ENCODE measurements at regions not wholly inside any gene's neighbourhood (a gene's known extent, or its start where the extent isn't known, plus 50 kb on each side); places are given as distances from the start of the nearest gene placed in this dataset.
"Not testable (repeated sequence)": the region's sequence is repeated elsewhere in the genome, so short reads cannot be mapped to it uniquely, and the experiment has no call there.

DNA sequence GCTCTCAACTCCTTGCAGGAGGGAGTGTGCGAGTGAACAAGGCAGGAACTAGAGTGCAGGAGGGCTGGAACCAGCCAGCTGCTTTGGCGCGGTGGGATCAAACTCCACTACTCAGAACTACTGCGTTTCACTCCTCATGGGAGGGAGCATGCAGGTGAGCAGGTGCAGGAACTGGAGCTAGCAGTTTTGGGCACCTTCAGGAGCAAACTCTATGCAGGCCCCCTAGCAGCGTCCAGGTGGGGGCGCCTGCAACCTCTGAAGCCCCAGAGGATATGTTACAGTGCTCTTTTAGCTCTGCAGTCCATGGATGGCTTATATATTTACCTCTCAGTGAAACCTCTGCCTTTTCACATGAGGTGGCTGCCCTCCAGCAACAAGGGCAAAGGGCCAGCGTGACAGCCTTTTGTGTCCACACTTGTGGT lies 1303.4 kb downstream of the PCDH9 start:
- H3K36me3 Mint-ChIP-seq (ENCODE audit: low read depth), result no peaks in the 10 kb centered on the region

DNA sequence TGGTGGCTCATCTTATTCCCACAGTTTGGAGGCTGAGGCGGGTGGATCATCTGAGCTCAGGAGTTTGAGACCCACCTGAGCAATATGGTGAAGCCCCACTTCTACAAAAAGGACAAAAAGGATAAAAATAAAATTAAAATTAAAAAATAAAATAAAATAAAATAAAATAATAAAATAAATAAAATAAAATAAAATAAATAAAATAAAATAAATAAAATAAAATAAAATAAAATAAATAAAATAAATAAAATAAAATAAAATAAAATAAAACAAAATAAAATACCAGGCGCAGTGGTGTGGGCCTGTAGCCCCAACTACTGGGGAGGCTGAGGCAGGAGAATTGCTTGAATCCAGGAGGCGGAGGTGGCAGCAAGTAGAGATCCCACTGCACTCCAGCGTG lies 1307.3 kb downstream of the PCDH9 start:
- not testable (repeated sequence) for H3K36me3 Mint-ChIP-seq (ENCODE audit: low read depth); H3K9me3 Mint-ChIP-seq; ATAC-seq; H3K4me3 Mint-ChIP-seq; H3K27ac Mint-ChIP-seq; H3K27me3 Mint-ChIP-seq; H3K4me1 Mint-ChIP-seq; DNase-seq

More for the DNA sequence above, 1303.4 kb downstream of the PCDH9 start:
- Mint-ChIP-seq H3K27me3 (no peaks in the 10 kb centered on the region), H3K9me3 (no peaks in the 10 kb centered on the region), H3K4me3 (no peak overlapping the region), H3K4me1 (no peaks in the 10 kb centered on the region), H3K27ac (no peak overlapping the region)
- DNase-seq (no peak), ATAC-seq (no peak)

DNA sequence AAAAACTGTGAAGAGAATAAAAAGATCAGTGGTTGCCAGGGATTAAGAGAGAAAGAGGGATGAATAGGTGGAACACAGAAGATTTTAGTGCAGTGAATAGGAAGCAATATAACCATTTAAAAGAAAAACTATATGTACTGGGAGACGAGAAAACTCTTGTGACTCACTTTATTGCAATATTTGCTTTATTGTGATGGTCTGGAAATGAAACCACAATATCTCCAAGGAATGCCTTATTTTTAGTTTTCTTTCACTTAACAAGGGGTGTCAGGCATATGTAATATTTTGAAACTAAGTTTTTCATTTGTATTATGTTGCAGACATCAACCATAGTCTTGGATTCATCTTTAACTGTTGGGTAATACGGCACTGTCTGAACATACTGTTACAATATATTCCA lies 1308.2 kb downstream of the PCDH9 start:
- Mint-ChIP-seq H3K4me1 (no peaks in the 10 kb centered on the region), H3K9me3 (peaks cover 6% of the 10 kb centered on the region), H3K36me3 (ENCODE audit: low read depth) (no peaks in the 10 kb centered on the region), H3K4me3 (no peak overlapping the region), H3K27me3 (no peaks in the 10 kb centered on the region), H3K27ac (no peak overlapping the region)
- ATAC-seq, result no peak
- DNase-seq, result no peak

DNA sequence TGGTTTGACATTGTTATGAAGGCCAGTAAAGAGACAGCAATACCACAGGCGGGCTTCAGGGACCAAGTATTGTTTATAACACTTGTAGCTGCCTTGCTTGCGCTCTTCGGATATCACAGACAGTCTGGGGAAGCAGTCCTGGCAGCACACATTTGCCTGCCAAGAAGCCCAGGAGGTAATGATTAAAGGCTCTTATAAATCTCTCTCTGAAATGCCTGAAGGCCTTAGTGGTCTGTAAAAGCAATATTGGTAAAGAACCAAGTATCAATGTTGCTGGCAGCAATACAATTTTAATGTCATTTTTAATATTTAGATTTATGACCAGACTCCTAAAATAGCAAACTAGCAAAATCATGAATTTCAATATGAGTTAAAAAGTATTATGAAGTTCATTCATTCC lies 1312.4 kb downstream of the PCDH9 start:
- ATAC-seq (no peak), DNase-seq (no peak)
- H3K9me3 Mint-ChIP-seq, result peaks cover 6% of the 10 kb centered on the region
- no peaks in the 10 kb centered on the region for H3K36me3 Mint-ChIP-seq (ENCODE audit: low read depth)
- H3K4me1 Mint-ChIP-seq, result no peaks in the 10 kb centered on the region
- no peak overlapping the region for H3K4me3 Mint-ChIP-seq
- H3K27me3 Mint-ChIP-seq, result no peaks in the 10 kb centered on the region
- H3K27ac Mint-ChIP-seq, result no peak overlapping the region

DNA sequence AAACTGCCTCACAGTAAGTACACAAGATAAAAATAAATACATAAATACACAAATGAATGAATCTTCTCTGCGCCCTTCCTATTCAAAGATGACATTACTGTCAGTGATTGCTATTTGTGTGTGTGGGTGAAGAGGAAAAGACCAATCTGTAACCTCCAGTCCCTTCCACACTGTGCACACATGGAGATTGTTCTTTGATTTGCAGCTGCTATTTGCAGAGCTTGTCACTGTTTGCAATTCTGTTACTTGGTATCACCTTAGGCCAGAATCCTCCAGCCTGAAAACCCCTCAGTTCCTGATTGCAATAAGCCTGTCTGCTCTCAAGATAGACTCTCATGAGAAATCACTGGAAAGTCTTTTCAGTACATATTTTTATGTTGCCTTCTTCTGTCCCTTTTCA lies 1314.9 kb downstream of the PCDH9 start:
- no peaks in the 10 kb centered on the region for H3K36me3 Mint-ChIP-seq (ENCODE audit: low read depth)
- H3K27me3 Mint-ChIP-seq, result no peaks in the 10 kb centered on the region
- no peaks in the 10 kb centered on the region for H3K4me1 Mint-ChIP-seq
- DNase-seq (no peak), ATAC-seq (no peak)
- H3K9me3 Mint-ChIP-seq, result peaks cover 6% of the 10 kb centered on the region
- H3K27ac Mint-ChIP-seq, result no peak overlapping the region
- no peak overlapping the region for H3K4me3 Mint-ChIP-seq

DNA sequence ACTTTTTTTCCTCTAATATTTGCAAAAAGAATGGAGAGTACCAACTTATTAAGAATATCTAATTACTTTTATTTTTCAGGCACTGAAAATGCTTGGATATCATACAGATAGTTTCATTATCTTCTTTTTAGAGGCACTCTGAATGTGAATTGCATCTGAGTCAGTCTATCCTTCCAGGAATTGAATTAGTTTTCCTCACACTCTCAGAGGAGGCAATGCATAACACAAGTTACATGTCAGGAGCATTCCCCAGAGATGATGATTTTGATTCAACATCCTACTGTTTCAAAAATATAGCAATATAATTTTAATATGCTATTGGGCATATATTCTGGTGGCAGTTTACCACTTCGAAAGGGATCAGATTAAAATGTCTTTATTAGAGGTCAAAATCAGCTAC lies 1315.4 kb downstream of the PCDH9 start:
- H3K4me3 Mint-ChIP-seq, result no peak overlapping the region
- DNase-seq, result no peak
- no peaks in the 10 kb centered on the region for H3K4me1 Mint-ChIP-seq

DNA sequence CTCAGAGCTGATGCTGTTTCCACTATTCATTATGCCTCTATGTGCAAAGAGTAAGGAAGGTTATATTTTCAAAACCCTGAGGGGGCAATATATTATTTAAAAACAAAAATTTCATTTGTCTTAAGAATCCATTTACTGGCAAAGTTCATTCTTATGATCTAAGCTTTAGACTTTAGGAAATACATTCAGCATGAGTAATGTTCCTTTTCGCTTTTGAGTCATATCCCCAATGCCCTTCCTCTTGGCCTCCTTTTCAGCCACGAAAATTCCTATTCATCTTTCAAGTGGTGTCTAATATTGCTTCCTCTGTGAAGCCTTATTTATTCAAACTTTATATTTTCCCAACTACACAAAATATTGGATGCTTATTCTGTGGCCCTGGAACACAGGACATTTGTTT lies 1317.0 kb downstream of the PCDH9 start:
- DNase-seq, result no peak
- H3K4me1 Mint-ChIP-seq, result no peaks in the 10 kb centered on the region
- no peaks in the 10 kb centered on the region for H3K36me3 Mint-ChIP-seq (ENCODE audit: low read depth)
- no peak for ATAC-seq
- peaks cover 6% of the 10 kb centered on the region for H3K9me3 Mint-ChIP-seq
- H3K4me3 Mint-ChIP-seq, result no peak overlapping the region
- no peaks in the 10 kb centered on the region for H3K27me3 Mint-ChIP-seq
- H3K27ac Mint-ChIP-seq, result no peak overlapping the region

More for the DNA sequence above, 1315.4 kb downstream of the PCDH9 start:
- no peak overlapping the region for H3K27ac Mint-ChIP-seq
- H3K27me3 Mint-ChIP-seq, result no peaks in the 10 kb centered on the region
- H3K9me3 Mint-ChIP-seq, result peaks cover 6% of the 10 kb centered on the region
- H3K36me3 Mint-ChIP-seq (ENCODE audit: low read depth), result no peaks in the 10 kb centered on the region
- ATAC-seq, result no peak

DNA sequence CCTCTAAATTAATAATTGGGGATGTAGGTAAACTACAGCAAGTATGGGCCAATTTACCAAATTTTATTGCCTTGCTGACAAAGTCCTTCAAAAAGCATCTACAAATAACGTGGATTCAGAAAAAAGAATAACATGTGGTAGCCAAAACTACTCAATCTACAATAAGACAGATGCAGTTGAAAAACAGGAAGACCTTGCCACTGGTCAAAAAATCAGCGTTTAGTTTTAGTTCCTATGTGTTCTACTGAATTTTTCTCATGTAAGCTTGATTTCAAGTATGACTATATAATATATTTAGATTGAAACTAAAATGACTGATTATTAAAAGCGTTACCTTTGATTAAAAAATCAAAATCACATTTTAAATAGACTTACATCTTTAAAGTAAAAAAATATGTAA lies 1317.6 kb downstream of the PCDH9 start:
- no peaks in the 10 kb centered on the region for H3K27me3 Mint-ChIP-seq
- H3K36me3 Mint-ChIP-seq (ENCODE audit: low read depth), result no peaks in the 10 kb centered on the region
- ATAC-seq (no peak), DNase-seq (no peak)
- H3K4me3 Mint-ChIP-seq, result no peak overlapping the region
- no peak overlapping the region for H3K27ac Mint-ChIP-seq
- no peaks in the 10 kb centered on the region for H3K4me1 Mint-ChIP-seq
- peaks cover 5% of the 10 kb centered on the region for H3K9me3 Mint-ChIP-seq

DNA sequence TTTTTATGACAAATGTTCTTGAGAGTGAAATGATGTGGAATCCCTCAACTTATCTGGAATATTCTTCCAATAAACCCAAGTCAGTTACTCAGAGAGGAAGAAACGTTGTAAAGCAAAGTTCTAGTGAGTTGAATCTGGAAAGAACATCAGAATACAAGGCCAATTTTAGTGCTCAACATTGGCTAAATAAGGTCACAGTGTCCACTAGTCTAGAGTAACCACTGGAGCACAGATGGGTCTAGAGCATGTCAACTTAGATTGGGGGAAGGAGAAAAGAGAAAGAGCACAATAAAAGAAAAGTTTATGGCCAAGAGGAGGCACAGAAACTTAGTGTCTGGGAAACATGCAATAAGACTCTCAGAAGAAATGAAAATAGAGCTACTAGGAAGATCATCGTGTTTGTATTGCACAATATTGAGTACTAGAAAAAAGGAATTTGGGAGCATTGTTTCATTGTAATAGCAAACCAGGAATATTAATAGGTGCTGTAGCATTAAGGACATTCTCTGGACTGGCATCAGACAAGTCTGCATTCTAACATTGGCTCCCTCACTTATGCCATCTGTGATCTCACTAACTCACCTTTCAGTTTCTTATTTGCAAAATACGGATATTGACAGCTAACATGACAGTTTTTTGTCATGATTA lies 1318.5 kb downstream of the PCDH9 start:
- H3K4me3 Mint-ChIP-seq, result no peak overlapping the region
- ATAC-seq (no peak), DNase-seq (no peak)
- H3K27ac Mint-ChIP-seq, result no peak overlapping the region
- H3K36me3 Mint-ChIP-seq (ENCODE audit: low read depth), result no peaks in the 10 kb centered on the region
- peaks cover 9% of the 10 kb centered on the region for H3K9me3 Mint-ChIP-seq
- H3K4me1 Mint-ChIP-seq, result no peaks in the 10 kb centered on the region
- no peaks in the 10 kb centered on the region for H3K27me3 Mint-ChIP-seq

DNA sequence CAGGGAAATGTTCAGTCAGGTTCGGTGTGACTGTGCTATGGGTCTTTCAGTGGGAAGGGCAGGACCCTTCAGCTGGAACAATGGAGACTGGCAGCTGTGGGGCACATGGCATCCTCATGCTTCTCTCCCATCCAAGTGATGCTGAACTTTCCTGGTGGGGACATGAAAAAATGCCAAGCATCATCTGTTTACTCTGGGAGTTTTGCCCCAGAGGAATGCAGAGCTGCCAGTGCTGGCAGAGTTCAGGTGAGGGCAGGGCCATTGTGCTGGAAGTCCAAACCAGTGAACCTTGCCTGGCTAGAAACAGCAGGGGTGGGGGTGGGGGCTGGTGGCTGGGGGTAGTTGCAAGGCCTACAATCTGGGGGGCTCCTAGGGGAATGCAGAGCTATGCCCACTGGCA lies 1320.6 kb downstream of the PCDH9 start:
- Mint-ChIP-seq H3K36me3 (ENCODE audit: low read depth) (no peaks in the 10 kb centered on the region), H3K27me3 (no peaks in the 10 kb centered on the region), H3K27ac (no peak overlapping the region), H3K4me1 (no peaks in the 10 kb centered on the region), H3K4me3 (no peak overlapping the region), H3K9me3 (peaks cover 17% of the 10 kb centered on the region)
- ATAC-seq (no peak), DNase-seq (no peak)

DNA sequence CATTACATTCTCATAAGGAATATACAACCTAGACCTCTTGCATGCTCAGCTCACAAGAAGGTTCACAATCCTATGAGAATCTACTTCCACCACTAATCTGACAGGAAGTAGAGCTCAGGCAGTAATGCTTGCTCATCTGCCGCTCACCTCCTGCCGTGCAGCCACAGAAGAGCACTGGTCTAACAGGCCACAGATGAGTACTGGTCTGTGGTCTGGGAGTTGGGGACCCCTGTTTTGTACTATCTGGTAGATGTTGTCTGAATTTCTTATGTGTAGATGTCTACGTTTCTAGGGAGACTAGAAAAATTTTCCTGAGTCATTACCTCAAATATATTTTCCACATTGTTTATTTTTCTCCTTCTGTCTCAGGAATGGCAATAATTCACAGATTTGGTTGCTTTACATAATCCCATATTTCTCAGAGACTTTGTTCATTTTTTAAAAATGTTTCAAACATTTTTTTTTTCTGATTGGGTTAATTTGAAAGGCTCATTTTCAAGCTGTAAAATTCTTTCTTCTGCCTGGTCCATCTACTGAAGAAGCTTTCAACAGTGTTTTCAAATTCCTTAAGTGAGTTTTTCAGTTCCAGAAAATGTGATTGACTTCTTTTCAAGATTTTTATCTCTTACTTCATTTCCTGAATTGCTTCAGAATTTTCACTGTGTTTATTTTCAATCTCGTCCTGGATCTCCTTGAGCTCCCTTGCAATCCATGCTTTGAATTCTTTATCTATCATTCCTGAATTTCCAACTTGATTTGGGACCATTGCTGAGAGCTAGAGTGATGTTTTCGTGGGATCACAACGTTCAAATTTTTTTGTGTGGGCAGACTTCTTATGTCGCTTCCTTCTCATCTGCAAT lies 1322.2 kb downstream of the PCDH9 start:
- no peaks in the 10 kb centered on the region for H3K36me3 Mint-ChIP-seq (ENCODE audit: low read depth)
- no peaks in the 10 kb centered on the region for H3K27me3 Mint-ChIP-seq
- no peaks in the 10 kb centered on the region for H3K4me1 Mint-ChIP-seq
- ATAC-seq, result no peak
- DNase-seq, result no peak
- H3K4me3 Mint-ChIP-seq, result no peak overlapping the region
- no peak overlapping the region for H3K27ac Mint-ChIP-seq
- H3K9me3 Mint-ChIP-seq, result peaks cover 17% of the 10 kb centered on the region

DNA sequence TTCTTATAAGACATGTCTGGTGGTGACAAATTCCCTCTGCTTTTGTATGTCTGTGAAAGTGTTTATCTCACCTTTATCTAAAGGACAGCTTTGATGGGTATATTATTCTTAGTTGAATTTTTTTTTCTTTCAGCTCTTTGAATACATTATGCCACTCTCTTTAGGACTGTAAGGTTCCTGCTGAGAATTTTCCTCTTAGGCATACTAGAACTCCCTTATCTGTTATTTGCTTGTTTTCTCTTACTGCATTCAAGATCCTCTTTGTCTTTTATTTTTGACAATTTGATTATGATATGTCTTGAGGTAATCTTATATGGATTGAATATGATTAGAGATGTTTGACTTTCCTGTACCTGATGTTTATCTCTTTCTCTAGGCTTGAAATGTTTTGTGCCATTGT lies 1328.4 kb downstream of the PCDH9 start:
- DNase-seq (no peak), ATAC-seq (no peak)
- Mint-ChIP-seq H3K36me3 (ENCODE audit: low read depth) (no peaks in the 10 kb centered on the region), H3K4me3 (no peak overlapping the region), H3K9me3 (peaks cover 30% of the 10 kb centered on the region), H3K27ac (no peak overlapping the region), H3K4me1 (no peaks in the 10 kb centered on the region), H3K27me3 (no peaks in the 10 kb centered on the region)

DNA sequence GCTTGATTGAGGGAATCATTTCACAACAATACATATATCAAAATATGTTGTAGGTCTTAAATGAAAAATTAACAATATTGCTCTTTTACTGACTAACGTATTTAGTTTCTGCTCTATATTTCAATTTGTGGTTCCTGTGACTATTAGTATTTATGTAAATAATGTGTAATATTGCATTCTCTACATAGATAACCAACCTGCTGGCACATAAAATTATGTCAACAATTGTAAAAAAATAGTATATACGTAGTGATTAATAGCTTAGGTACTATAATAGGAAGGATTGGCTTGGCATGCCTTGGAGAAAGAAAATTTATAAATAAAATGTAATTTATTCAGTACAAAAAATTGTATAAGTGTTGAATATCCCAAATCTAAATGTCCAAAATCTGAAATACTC lies 1336.1 kb downstream of the PCDH9 start:
- no peaks in the 10 kb centered on the region for H3K27me3 Mint-ChIP-seq
- no peaks in the 10 kb centered on the region for H3K4me1 Mint-ChIP-seq
- no peaks in the 10 kb centered on the region for H3K36me3 Mint-ChIP-seq (ENCODE audit: low read depth)
- ATAC-seq, result no peak
- no peak overlapping the region for H3K27ac Mint-ChIP-seq
- no peak overlapping the region for H3K4me3 Mint-ChIP-seq
- H3K9me3 Mint-ChIP-seq, result peaks cover 12% of the 10 kb centered on the region
- no peak for DNase-seq

DNA sequence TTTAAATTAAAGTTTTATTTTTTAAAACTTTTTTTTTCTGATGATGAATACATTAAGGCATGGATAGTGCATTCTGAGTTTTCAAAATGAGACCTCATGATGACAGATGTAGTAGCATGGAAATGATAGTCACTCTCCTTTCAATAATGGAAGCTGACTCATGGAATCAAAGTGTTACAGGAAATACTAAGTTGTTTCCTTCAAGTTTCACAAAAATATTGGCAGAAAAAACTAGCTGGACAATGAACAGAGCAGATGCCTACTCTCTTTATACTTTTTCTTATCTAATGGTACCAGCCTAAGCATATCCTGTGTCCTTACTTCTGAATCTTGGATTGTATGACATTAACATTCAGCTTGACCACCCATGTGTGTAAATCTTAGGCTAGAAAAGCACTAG lies 1337.3 kb downstream of the PCDH9 start:
- H3K27ac Mint-ChIP-seq, result no peak overlapping the region
- ATAC-seq, result no peak
- H3K4me1 Mint-ChIP-seq, result no peaks in the 10 kb centered on the region
- no peak for DNase-seq
- no peaks in the 10 kb centered on the region for H3K27me3 Mint-ChIP-seq
- no peaks in the 10 kb centered on the region for H3K36me3 Mint-ChIP-seq (ENCODE audit: low read depth)
- peaks cover 9% of the 10 kb centered on the region for H3K9me3 Mint-ChIP-seq
- H3K4me3 Mint-ChIP-seq, result no peak overlapping the region

DNA sequence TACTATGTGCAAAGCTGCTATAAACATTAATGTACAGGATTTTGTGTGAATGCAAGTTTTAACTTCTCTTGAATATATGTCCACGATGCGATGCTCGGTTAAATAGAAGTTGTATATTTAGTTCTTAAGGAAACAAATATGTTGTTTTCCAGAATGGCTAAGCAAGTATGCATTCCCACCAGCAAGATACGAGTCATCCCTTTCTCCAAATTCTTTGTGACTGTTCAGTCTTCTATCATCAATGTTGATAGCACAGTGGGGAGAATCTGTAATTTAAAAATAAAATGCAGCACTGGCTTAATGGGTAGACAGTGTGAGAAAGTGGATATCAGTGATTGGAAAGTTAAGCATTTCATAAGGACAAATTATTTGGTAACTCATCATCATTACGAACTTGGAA lies 1340.8 kb downstream of the PCDH9 start:
- no peak for ATAC-seq
- no peak for DNase-seq
- Mint-ChIP-seq H3K4me1 (no peaks in the 10 kb centered on the region), H3K27ac (no peak overlapping the region), H3K9me3 (peaks cover 6% of the 10 kb centered on the region), H3K36me3 (ENCODE audit: low read depth) (no peaks in the 10 kb centered on the region), H3K4me3 (no peak overlapping the region), H3K27me3 (no peaks in the 10 kb centered on the region)
